ENCODE measurements at regions not wholly inside any gene's neighbourhood (a gene's known extent, or its start where the extent isn't known, plus 50 kb on each side); places are given as distances from the start of the nearest gene placed in this dataset.
"Not testable (repeated sequence)": the region's sequence is repeated elsewhere in the genome, so short reads cannot be mapped to it uniquely, and the experiment has no call there.

GRCh38 chr3:163717377-163717776 lies 1360.9 kb downstream of the SI start:
- ATAC-seq (no peak), DNase-seq (no peak)
- Mint-ChIP-seq H3K27ac (no peak overlapping the region), H3K36me3 (ENCODE audit: low read depth) (no peaks in the 10 kb centered on the region), H3K27me3 (ENCODE audit: low read depth) (no peaks in the 10 kb centered on the region), H3K9me3 (ENCODE audit: insufficient read depth) (peaks cover 16% of the 10 kb centered on the region), H3K4me1 (ENCODE audit: low read depth) (no peaks in the 10 kb centered on the region), H3K4me3 (no peak overlapping the region)
- ChIA-PET POLR2A (no interaction called here), CTCF (no interaction called here)

GRCh38 chr3:163708428-163708827 lies 1369.9 kb downstream of the SI start:
- H3K4me3 Mint-ChIP-seq = no peak overlapping the region
- no peak overlapping the region for H3K27ac Mint-ChIP-seq
- ATAC-seq = no peak
- H3K36me3 Mint-ChIP-seq (ENCODE audit: low read depth) = no peaks in the 10 kb centered on the region
- no peaks in the 10 kb centered on the region for H3K4me1 Mint-ChIP-seq (ENCODE audit: low read depth)
- CTCF ChIA-PET = no interaction called here
- peaks cover 5% of the 10 kb centered on the region for H3K9me3 Mint-ChIP-seq (ENCODE audit: insufficient read depth)
- DNase-seq = no peak
- POLR2A ChIA-PET = no interaction called here
- H3K27me3 Mint-ChIP-seq (ENCODE audit: low read depth) = no peaks in the 10 kb centered on the region

GRCh38 chr3:163707659-163708058 lies 1370.6 kb downstream of the SI start:
- no peak for DNase-seq
- no peaks in the 10 kb centered on the region for H3K27me3 Mint-ChIP-seq (ENCODE audit: low read depth)
- H3K36me3 Mint-ChIP-seq (ENCODE audit: low read depth) = no peaks in the 10 kb centered on the region
- no peak overlapping the region for H3K4me3 Mint-ChIP-seq
- no peak overlapping the region for H3K27ac Mint-ChIP-seq
- H3K4me1 Mint-ChIP-seq (ENCODE audit: low read depth) = no peaks in the 10 kb centered on the region
- ChIA-PET CTCF (no interaction called here), POLR2A (no interaction called here)
- H3K9me3 Mint-ChIP-seq (ENCODE audit: insufficient read depth) = peaks cover 5% of the 10 kb centered on the region
- ATAC-seq = no peak

GRCh38 chr3:163698221-163698620 lies 1380.1 kb downstream of the SI start:
- DNase-seq; CTCF ChIA-PET; H3K4me1 Mint-ChIP-seq (ENCODE audit: low read depth); H3K27me3 Mint-ChIP-seq (ENCODE audit: low read depth); ATAC-seq; H3K36me3 Mint-ChIP-seq (ENCODE audit: low read depth); H3K27ac Mint-ChIP-seq; POLR2A ChIA-PET; H3K4me3 Mint-ChIP-seq: not testable (repeated sequence)
- H3K9me3 Mint-ChIP-seq (ENCODE audit: insufficient read depth) = peaks cover 15% of the 10 kb centered on the region

- H3K27me3 Mint-ChIP-seq (ENCODE audit: low read depth) = no peaks in the 10 kb centered on the region
- ATAC-seq = no peak
- DNase-seq = no peak
- peaks cover 11% of the 10 kb centered on the region for H3K9me3 Mint-ChIP-seq (ENCODE audit: insufficient read depth)
- H3K27ac Mint-ChIP-seq = no peak overlapping the region
- no peaks in the 10 kb centered on the region for H3K36me3 Mint-ChIP-seq (ENCODE audit: low read depth)
- POLR2A ChIA-PET = no interaction called here
- CTCF ChIA-PET = no interaction called here
- no peaks in the 10 kb centered on the region for H3K4me1 Mint-ChIP-seq (ENCODE audit: low read depth)
- no peak overlapping the region for H3K4me3 Mint-ChIP-seq
Measured at GRCh38 chr3:163692494-163692893, 1385.8 kb downstream of the SI start.

- Mint-ChIP-seq H3K36me3 (ENCODE audit: low read depth) (no peaks in the 10 kb centered on the region), H3K27ac (no peak overlapping the region), H3K27me3 (ENCODE audit: low read depth) (no peaks in the 10 kb centered on the region), H3K9me3 (ENCODE audit: insufficient read depth) (peaks cover 2% of the 10 kb centered on the region), H3K4me3 (no peak overlapping the region), H3K4me1 (ENCODE audit: low read depth) (no peaks in the 10 kb centered on the region)
- ChIA-PET POLR2A (no interaction called here), CTCF (no interaction called here)
- no peak for DNase-seq
- no peak for ATAC-seq
Measured at GRCh38 chr3:163684651-163685050, 1393.6 kb downstream of the SI start.

- Mint-ChIP-seq H3K27ac (no peak overlapping the region), H3K4me3 (no peak overlapping the region), H3K27me3 (ENCODE audit: low read depth) (no peaks in the 10 kb centered on the region), H3K36me3 (ENCODE audit: low read depth) (no peaks in the 10 kb centered on the region), H3K4me1 (ENCODE audit: low read depth) (no peaks in the 10 kb centered on the region), H3K9me3 (ENCODE audit: insufficient read depth) (peaks cover 6% of the 10 kb centered on the region)
- ChIA-PET POLR2A (no interaction called here), CTCF (no interaction called here)
- ATAC-seq (no peak), DNase-seq (no peak)
Measured at GRCh38 chr3:163672954-163673353, 1405.3 kb downstream of the SI start.

GRCh38 chr3:163671201-163671600 lies 1407.1 kb downstream of the SI start:
- ChIA-PET POLR2A (no interaction called here), CTCF (no interaction called here)
- Mint-ChIP-seq H3K4me3 (no peak overlapping the region), H3K27me3 (ENCODE audit: low read depth) (no peaks in the 10 kb centered on the region), H3K27ac (no peak overlapping the region), H3K9me3 (ENCODE audit: insufficient read depth) (peaks cover 4% of the 10 kb centered on the region), H3K36me3 (ENCODE audit: low read depth) (no peaks in the 10 kb centered on the region), H3K4me1 (ENCODE audit: low read depth) (no peaks in the 10 kb centered on the region)
- DNase-seq (no peak), ATAC-seq (no peak)

- H3K4me3 Mint-ChIP-seq = no peak overlapping the region
- H3K4me1 Mint-ChIP-seq (ENCODE audit: low read depth) = no peaks in the 10 kb centered on the region
- H3K27me3 Mint-ChIP-seq (ENCODE audit: low read depth) = no peaks in the 10 kb centered on the region
- H3K9me3 Mint-ChIP-seq (ENCODE audit: insufficient read depth) = peaks cover 9% of the 10 kb centered on the region
- ATAC-seq (no peak), DNase-seq (no peak)
- no peaks in the 10 kb centered on the region for H3K36me3 Mint-ChIP-seq (ENCODE audit: low read depth)
- no peak overlapping the region for H3K27ac Mint-ChIP-seq
- POLR2A ChIA-PET = no interaction called here
- CTCF ChIA-PET = no interaction called here
Measured at GRCh38 chr3:163664466-163664865, 1413.8 kb downstream of the SI start.

GRCh38 chr3:163657088-163657487 lies 1421.2 kb downstream of the SI start:
- no peaks in the 10 kb centered on the region for H3K36me3 Mint-ChIP-seq (ENCODE audit: low read depth)
- ChIA-PET POLR2A (no interaction called here), CTCF (no interaction called here)
- H3K27ac Mint-ChIP-seq = no peak overlapping the region
- ATAC-seq (no peak), DNase-seq (no peak)
- H3K9me3 Mint-ChIP-seq (ENCODE audit: insufficient read depth) = peaks cover 16% of the 10 kb centered on the region
- no peak overlapping the region for H3K4me3 Mint-ChIP-seq
- no peaks in the 10 kb centered on the region for H3K27me3 Mint-ChIP-seq (ENCODE audit: low read depth)
- H3K4me1 Mint-ChIP-seq (ENCODE audit: low read depth) = no peaks in the 10 kb centered on the region

GRCh38 chr3:163655021-163655420 lies 1423.3 kb downstream of the SI start:
- H3K27me3 Mint-ChIP-seq (ENCODE audit: low read depth) = no peaks in the 10 kb centered on the region
- POLR2A ChIA-PET = no interaction called here
- H3K27ac Mint-ChIP-seq = no peak overlapping the region
- ATAC-seq (no peak), DNase-seq (no peak)
- no peaks in the 10 kb centered on the region for H3K4me1 Mint-ChIP-seq (ENCODE audit: low read depth)
- no peak overlapping the region for H3K4me3 Mint-ChIP-seq
- H3K9me3 Mint-ChIP-seq (ENCODE audit: insufficient read depth) = peaks cover 16% of the 10 kb centered on the region
- CTCF ChIA-PET = no interaction called here
- no peaks in the 10 kb centered on the region for H3K36me3 Mint-ChIP-seq (ENCODE audit: low read depth)

GRCh38 chr3:163644172-163644571 lies 1434.1 kb downstream of the SI start:
- POLR2A ChIA-PET = no interaction called here
- H3K4me3 Mint-ChIP-seq = no peak overlapping the region

GRCh38 chr3:163632722-163633121 lies 1445.6 kb downstream of the SI start:
- Mint-ChIP-seq H3K27ac (no peak overlapping the region), H3K4me1 (ENCODE audit: low read depth) (no peaks in the 10 kb centered on the region), H3K27me3 (ENCODE audit: low read depth) (no peaks in the 10 kb centered on the region), H3K9me3 (ENCODE audit: insufficient read depth) (peaks cover 11% of the 10 kb centered on the region), H3K36me3 (ENCODE audit: low read depth) (no peaks in the 10 kb centered on the region), H3K4me3 (no peak overlapping the region)
- ATAC-seq = no peak
- DNase-seq = no peak
- POLR2A ChIA-PET = no interaction called here
- CTCF ChIA-PET = no interaction called here

More at GRCh38 chr3:163644172-163644571, 1434.1 kb downstream of the SI start:
- Mint-ChIP-seq H3K4me1 (ENCODE audit: low read depth) (no peaks in the 10 kb centered on the region), H3K27ac (no peak overlapping the region), H3K9me3 (ENCODE audit: insufficient read depth) (peaks cover 17% of the 10 kb centered on the region), H3K27me3 (ENCODE audit: low read depth) (no peaks in the 10 kb centered on the region), H3K36me3 (ENCODE audit: low read depth) (no peaks in the 10 kb centered on the region)
- DNase-seq (no peak), ATAC-seq (no peak)
- CTCF ChIA-PET = no interaction called here

Data from activated CD8-positive, alpha-beta T cell treated with anti-CD3 and anti-CD28 coated beads, Interleukin-2, amount 10 ng/mL, durations not matched to agents 7 days and 5 days (primary cell).